ENCODE measurements at regions not wholly inside any gene's neighbourhood (a gene's known extent, or its start where the extent isn't known, plus 50 kb on each side); places are given as distances from the start of the nearest gene placed in this dataset.

GRCh38 chr10:33817605-33818004, 483.1 kb upstream of the NRP1 start:
- no peak overlapping the region for H3K4me3 ChIP-seq
- TF ChIP-seq, protein P1, sequence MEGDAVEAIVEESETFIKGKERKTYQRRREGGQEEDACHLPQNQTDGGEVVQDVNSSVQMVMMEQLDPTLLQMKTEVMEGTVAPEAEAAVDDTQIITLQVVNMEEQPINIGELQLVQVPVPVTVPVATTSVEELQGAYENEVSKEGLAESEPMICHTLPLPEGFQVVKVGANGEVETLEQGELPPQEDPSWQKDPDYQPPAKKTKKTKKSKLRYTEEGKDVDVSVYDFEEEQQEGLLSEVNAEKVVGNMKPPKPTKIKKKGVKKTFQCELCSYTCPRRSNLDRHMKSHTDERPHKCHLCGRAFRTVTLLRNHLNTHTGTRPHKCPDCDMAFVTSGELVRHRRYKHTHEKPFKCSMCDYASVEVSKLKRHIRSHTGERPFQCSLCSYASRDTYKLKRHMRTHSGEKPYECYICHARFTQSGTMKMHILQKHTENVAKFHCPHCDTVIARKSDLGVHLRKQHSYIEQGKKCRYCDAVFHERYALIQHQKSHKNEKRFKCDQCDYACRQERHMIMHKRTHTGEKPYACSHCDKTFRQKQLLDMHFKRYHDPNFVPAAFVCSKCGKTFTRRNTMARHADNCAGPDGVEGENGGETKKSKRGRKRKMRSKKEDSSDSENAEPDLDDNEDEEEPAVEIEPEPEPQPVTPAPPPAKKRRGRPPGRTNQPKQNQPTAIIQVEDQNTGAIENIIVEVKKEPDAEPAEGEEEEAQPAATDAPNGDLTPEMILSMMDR (IDR thresholded peaks at IDR 0.05): no peak
- DNase-seq: no peak
- no peaks in the 10 kb centered on the region for H3K27me3 ChIP-seq
- no peak overlapping the region for H3K27ac ChIP-seq
- H3K4me1 ChIP-seq: no peaks in the 10 kb centered on the region
- no peaks in the 10 kb centered on the region for H3K36me3 ChIP-seq
- intact Hi-C loops (cut with DNase I; ENCODE audit: low total_unique reads): no loop called here
- no peaks in the 10 kb centered on the region for H3K9me3 ChIP-seq

DNA sequence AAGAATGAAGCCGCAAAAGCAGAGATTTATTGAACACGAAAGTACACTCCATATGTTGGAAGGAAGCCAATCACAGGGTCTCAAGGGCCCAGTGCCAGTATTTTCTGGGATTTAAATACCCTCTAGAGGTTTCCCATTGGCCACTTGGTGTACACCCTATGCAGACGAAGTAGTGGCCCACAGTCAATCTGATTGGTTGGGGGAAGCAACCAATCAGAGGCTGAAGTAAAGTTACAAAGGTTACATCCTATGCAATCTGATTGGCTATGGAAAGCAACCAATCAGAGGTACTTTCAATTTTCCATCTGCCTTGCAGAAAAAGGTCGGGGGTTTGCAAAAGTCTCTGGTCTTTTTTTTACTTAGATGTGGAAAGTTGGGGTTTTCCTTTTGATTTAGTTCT, 481.3 kb upstream of the NRP1 start:
- H3K4me1 ChIP-seq: no peaks in the 10 kb centered on the region
- no peaks in the 10 kb centered on the region for H3K36me3 ChIP-seq
- H3K9me3 ChIP-seq: no peaks in the 10 kb centered on the region
- H3K27me3 ChIP-seq: no peaks in the 10 kb centered on the region
- TF ChIP-seq, protein P1 (IDR thresholded peaks at IDR 0.05): no peak
- no peak overlapping the region for H3K4me3 ChIP-seq
- intact Hi-C loops (cut with DNase I; ENCODE audit: low total_unique reads): no loop called here
- H3K27ac ChIP-seq: no peak overlapping the region
- no peak for DNase-seq

- no peaks in the 10 kb centered on the region for H3K9me3 ChIP-seq
- no peaks in the 10 kb centered on the region for H3K4me1 ChIP-seq
- H3K27me3 ChIP-seq: no peaks in the 10 kb centered on the region
- TF ChIP-seq, protein P1 (IDR thresholded peaks at IDR 0.05): no peak
- H3K36me3 ChIP-seq: no peaks in the 10 kb centered on the region
- H3K4me3 ChIP-seq: no peak overlapping the region
- no peak for DNase-seq
- no peak overlapping the region for H3K27ac ChIP-seq
- intact Hi-C loops (cut with DNase I; ENCODE audit: low total_unique reads): no loop called here
Measured at GRCh38 chr10:33813871-33814270, 479.4 kb upstream of the NRP1 start.

GRCh38 chr10:33813415-33813814, 478.9 kb upstream of the NRP1 start:
- intact Hi-C loops (cut with DNase I; ENCODE audit: low total_unique reads): no loop called here

DNA sequence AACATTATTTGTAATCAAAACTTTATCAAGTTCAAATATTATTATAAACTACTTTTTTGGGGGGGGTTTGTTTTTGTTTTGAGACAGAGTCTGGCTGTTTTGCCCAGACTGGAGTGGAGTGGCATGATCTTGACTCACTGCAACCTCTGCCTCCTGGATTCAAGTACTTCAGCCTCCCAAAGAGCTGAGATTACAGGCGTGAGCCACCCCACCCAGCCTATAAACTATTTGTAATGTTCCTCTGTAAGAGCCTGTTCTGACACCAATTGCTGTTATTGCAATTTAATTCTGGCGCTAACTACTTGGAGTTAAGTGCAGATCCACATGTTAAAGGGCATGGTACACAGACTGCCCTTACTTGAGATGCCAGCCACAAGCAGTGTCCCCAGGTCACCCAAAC, 478.1 kb upstream of the NRP1 start:
- intact Hi-C loops (cut with DNase I; ENCODE audit: low total_unique reads): no loop called here
- Histone ChIP-seq H3K4me1 (no peaks in the 10 kb centered on the region), H3K4me3 (no peak overlapping the region), H3K27me3 (no peaks in the 10 kb centered on the region), H3K9me3 (no peaks in the 10 kb centered on the region), H3K36me3 (no peaks in the 10 kb centered on the region), H3K27ac (no peak overlapping the region)
- no peak for DNase-seq
- TF ChIP-seq, protein P1 (IDR thresholded peaks at IDR 0.05): no peak

More at GRCh38 chr10:33813415-33813814, 478.9 kb upstream of the NRP1 start:
- Histone ChIP-seq H3K4me3 (no peak overlapping the region), H3K27me3 (no peaks in the 10 kb centered on the region), H3K9me3 (no peaks in the 10 kb centered on the region), H3K4me1 (no peaks in the 10 kb centered on the region), H3K27ac (no peak overlapping the region), H3K36me3 (no peaks in the 10 kb centered on the region)
- TF ChIP-seq, protein P1 (IDR thresholded peaks at IDR 0.05): no peak
- no peak for DNase-seq

DNA sequence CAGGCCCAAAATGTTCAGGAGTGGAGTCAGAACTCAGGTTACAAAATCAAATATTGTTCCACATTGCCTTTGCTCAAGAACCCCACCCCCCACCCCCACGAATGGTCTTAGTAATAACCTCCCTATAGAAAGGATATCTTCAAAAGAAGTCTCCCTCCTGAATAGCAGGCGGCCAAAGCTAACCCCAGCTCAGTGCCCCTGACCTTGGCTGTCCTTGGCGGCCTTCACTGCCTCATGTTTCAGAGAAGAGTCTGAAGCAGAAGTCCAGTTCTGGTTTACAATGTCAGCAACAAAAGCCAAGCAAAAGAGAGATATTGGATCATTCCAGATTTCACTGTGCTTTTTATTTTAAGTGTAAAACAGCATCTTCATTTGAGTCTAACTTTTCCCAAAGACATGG, 476.5 kb upstream of the NRP1 start:
- TF ChIP-seq, protein P1 (IDR thresholded peaks at IDR 0.05): no peak
- no peak for DNase-seq
- Histone ChIP-seq H3K4me3 (no peak overlapping the region), H3K4me1 (no peaks in the 10 kb centered on the region), H3K9me3 (no peaks in the 10 kb centered on the region), H3K36me3 (no peaks in the 10 kb centered on the region), H3K27ac (no peak overlapping the region), H3K27me3 (no peaks in the 10 kb centered on the region)
- intact Hi-C loops (cut with DNase I; ENCODE audit: low total_unique reads): no loop called here

Data from tibial artery (tissue), 4 donors.